Liver (tissue), 3 donors: ENCODE measurements at regions not wholly inside any gene's neighbourhood (a gene's known extent, or its start where the extent isn't known, plus 50 kb on each side); places are given as distances from the start of the nearest gene placed in this dataset.

Experiments
- EGR1 ChIP-seq, 2 donors: IDR thresholded peaks; 2 replicates each; pipeline ENCODE4 v1.6.1; 2016 to 2018; ENCODE audit warnings: antibody characterized with exemption in 2 of 2, low read depth in 2 of 2
- MAX ChIP-seq: IDR thresholded peaks from 2 replicates; pipeline ENCODE4 v1.6.1; 2016; ENCODE audit warnings: antibody characterized with exemption
- RAD21 ChIP-seq, 2 donors: IDR thresholded peaks; 2 replicates each; pipeline ENCODE4 v1.6.1; 2016; ENCODE audit warnings: antibody characterized with exemption in 2 of 2, mild to moderate bottlenecking in 2 of 2
- TAF1 ChIP-seq: conservative IDR thresholded peaks from 2 replicates; pipeline ENCODE4 v1.6.1; 2016; ENCODE audit warnings: antibody characterized with exemption, mild to moderate bottlenecking
- YY1 ChIP-seq: IDR thresholded peaks from 2 replicates; pipeline ENCODE4 v1.6.1; 2016; ENCODE audit warnings: antibody characterized with exemption, mild to moderate bottlenecking
- TF ChIP-seq, protein P1 (sequence below): fragments of 150-350 bp; IDR thresholded peaks from 2 replicates; pipeline ENCODE4 v1.5.1; 2017; ENCODE audit warnings: improper control_type of control experiment, low read depth, low read length; ENCODE audit not compliant: missing input control
- TF ChIP-seq, protein P2 (sequence below): IDR thresholded peaks from 2 replicates; pipeline ENCODE4 v1.6.1; 2016; ENCODE audit warnings: antibody characterized with exemption, mild to moderate bottlenecking
- donor health status: healthy.
- donor health status: healthy.

- TF ChIP-seq, protein P1, sequence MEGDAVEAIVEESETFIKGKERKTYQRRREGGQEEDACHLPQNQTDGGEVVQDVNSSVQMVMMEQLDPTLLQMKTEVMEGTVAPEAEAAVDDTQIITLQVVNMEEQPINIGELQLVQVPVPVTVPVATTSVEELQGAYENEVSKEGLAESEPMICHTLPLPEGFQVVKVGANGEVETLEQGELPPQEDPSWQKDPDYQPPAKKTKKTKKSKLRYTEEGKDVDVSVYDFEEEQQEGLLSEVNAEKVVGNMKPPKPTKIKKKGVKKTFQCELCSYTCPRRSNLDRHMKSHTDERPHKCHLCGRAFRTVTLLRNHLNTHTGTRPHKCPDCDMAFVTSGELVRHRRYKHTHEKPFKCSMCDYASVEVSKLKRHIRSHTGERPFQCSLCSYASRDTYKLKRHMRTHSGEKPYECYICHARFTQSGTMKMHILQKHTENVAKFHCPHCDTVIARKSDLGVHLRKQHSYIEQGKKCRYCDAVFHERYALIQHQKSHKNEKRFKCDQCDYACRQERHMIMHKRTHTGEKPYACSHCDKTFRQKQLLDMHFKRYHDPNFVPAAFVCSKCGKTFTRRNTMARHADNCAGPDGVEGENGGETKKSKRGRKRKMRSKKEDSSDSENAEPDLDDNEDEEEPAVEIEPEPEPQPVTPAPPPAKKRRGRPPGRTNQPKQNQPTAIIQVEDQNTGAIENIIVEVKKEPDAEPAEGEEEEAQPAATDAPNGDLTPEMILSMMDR: no peak
- no peak for TF ChIP-seq TAF1
- TF ChIP-seq YY1: no peak
- no peak for TF ChIP-seq EGR1 (IDR thresholded peaks at IDR 0.05; ENCODE audit: low read depth in 2 of 2)
- TF ChIP-seq RAD21 (IDR thresholded peaks at IDR 0.05): no peak
- TF ChIP-seq, protein P2, sequence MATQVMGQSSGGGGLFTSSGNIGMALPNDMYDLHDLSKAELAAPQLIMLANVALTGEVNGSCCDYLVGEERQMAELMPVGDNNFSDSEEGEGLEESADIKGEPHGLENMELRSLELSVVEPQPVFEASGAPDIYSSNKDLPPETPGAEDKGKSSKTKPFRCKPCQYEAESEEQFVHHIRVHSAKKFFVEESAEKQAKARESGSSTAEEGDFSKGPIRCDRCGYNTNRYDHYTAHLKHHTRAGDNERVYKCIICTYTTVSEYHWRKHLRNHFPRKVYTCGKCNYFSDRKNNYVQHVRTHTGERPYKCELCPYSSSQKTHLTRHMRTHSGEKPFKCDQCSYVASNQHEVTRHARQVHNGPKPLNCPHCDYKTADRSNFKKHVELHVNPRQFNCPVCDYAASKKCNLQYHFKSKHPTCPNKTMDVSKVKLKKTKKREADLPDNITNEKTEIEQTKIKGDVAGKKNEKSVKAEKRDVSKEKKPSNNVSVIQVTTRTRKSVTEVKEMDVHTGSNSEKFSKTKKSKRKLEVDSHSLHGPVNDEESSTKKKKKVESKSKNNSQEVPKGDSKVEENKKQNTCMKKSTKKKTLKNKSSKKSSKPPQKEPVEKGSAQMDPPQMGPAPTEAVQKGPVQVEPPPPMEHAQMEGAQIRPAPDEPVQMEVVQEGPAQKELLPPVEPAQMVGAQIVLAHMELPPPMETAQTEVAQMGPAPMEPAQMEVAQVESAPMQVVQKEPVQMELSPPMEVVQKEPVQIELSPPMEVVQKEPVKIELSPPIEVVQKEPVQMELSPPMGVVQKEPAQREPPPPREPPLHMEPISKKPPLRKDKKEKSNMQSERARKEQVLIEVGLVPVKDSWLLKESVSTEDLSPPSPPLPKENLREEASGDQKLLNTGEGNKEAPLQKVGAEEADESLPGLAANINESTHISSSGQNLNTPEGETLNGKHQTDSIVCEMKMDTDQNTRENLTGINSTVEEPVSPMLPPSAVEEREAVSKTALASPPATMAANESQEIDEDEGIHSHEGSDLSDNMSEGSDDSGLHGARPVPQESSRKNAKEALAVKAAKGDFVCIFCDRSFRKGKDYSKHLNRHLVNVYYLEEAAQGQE: no peak
- no peak for TF ChIP-seq MAX
Measured at GRCh38 chr10:131621784-131622624, 278.8 kb upstream of the PPP2R2D start.
